Endothelial cell (in vitro differentiated cells): ENCODE measurements at regions not wholly inside any gene's neighbourhood (a gene's known extent, or its start where the extent isn't known, plus 50 kb on each side); places are given as distances from the start of the nearest gene placed in this dataset.

Experiments
- DNase-seq: peaks from one replicate; pipeline ENCODE4 v3.0.0; 2021; ENCODE audit warnings: low spot score
- H3K27ac Mint-ChIP-seq: one replicate; pipeline ENCODE4 v1.8.0; 2021; ENCODE audit warnings: mixed read lengths, inconsistent platforms; ENCODE audit not compliant: unreplicated experiment
- H3K27me3 Mint-ChIP-seq: one replicate; pipeline ENCODE4 v1.8.0; 2021; ENCODE audit warnings: mild to moderate bottlenecking, moderate library complexity, mixed read lengths, inconsistent platforms; ENCODE audit not compliant: unreplicated experiment
- H3K36me3 Mint-ChIP-seq: one replicate; pipeline ENCODE4 v1.8.0; 2021; ENCODE audit warnings: mild to moderate bottlenecking, low read depth, mixed read lengths, inconsistent platforms; ENCODE audit not compliant: unreplicated experiment
- H3K4me1 Mint-ChIP-seq: one replicate; pipeline ENCODE4 v1.8.0; 2021; ENCODE audit warnings: mild to moderate bottlenecking, mixed read lengths, inconsistent platforms; ENCODE audit not compliant: unreplicated experiment
- H3K4me3 Mint-ChIP-seq: one replicate; pipeline ENCODE4 v1.8.0; 2021; ENCODE audit warnings: mild to moderate bottlenecking, mixed read lengths, inconsistent platforms; ENCODE audit not compliant: unreplicated experiment
- H3K9me3 Mint-ChIP-seq: one replicate; pipeline ENCODE4 v1.8.0; 2021; ENCODE audit warnings: mixed read lengths, inconsistent platforms; ENCODE audit not compliant: unreplicated experiment
- TF ChIP-seq, protein P1 (sequence below): fragments of 200-600 bp; sonication (generic); IDR thresholded peaks from one replicate; pipeline ENCODE4 v1.5.0; 2021; ENCODE audit warnings: antibody characterized with exemption; ENCODE audit not compliant: unreplicated experiment

DNA sequence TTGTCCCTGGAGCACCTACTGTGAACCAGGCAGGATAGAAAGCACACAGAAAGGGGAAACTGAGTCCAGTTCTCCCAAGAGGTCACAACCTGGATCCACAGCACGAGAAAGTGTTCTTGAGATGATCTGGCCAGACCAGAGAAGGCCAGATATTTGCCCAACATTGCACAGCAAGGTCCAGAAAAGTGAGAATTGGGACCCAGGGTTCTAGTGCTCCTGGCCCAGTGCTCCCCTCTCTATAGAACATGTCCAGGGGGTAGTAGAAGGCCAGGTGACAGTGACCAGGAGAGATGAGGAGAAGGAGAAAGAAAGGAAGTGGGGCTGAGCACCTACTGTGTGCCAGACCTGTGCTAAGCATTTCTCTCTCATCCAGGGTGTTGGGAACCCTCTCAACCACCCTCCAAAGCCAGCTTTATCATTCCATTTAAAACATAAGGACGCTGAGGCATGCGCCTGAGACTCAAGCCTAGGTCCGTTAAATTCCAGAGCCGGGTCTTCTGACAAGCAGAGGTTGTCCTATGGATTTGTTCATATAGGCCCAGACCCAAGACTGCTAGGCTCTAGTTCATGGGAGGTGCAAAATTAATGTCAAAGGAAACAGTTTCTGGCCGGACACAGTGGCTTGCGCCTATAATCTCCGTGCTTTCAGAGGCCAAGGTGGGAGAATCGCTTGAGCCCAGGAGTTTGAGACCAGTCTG is 128.7 kb downstream of the MN1 start:
- H3K36me3 Mint-ChIP-seq, result peaks cover 3% of the 10 kb centered on the region
- no peaks in the 10 kb centered on the region for H3K9me3 Mint-ChIP-seq
- DNase-seq, result no peak
- peaks cover 5% of the 10 kb centered on the region for H3K27me3 Mint-ChIP-seq
- no peak overlapping the region for H3K4me3 Mint-ChIP-seq
- TF ChIP-seq, protein P1, sequence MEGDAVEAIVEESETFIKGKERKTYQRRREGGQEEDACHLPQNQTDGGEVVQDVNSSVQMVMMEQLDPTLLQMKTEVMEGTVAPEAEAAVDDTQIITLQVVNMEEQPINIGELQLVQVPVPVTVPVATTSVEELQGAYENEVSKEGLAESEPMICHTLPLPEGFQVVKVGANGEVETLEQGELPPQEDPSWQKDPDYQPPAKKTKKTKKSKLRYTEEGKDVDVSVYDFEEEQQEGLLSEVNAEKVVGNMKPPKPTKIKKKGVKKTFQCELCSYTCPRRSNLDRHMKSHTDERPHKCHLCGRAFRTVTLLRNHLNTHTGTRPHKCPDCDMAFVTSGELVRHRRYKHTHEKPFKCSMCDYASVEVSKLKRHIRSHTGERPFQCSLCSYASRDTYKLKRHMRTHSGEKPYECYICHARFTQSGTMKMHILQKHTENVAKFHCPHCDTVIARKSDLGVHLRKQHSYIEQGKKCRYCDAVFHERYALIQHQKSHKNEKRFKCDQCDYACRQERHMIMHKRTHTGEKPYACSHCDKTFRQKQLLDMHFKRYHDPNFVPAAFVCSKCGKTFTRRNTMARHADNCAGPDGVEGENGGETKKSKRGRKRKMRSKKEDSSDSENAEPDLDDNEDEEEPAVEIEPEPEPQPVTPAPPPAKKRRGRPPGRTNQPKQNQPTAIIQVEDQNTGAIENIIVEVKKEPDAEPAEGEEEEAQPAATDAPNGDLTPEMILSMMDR, result no peak
- no peak overlapping the region for H3K27ac Mint-ChIP-seq
- peaks cover 17% of the 10 kb centered on the region for H3K4me1 Mint-ChIP-seq

DNA sequence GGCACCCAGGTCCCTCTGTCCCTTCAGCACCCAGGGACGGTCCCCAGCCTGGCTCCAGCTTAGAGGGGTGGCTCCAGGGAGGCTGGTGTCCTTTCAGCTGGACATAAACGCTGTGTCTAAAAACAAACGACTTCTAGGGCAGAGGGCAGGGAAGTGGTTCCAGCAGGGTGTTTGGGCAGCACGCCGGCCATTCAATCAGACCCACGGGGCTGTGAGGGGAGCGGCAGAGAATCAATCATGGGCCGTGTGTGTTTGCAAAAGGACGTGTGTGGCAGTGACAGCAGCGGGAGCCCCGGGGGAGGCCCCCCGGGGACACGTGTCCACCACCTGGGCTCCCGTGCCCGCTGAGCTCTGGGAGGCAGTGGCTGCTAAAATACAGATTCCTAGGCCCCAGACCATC is 127.7 kb downstream of the MN1 start:
- DNase-seq, result no peak
- no peaks in the 10 kb centered on the region for H3K9me3 Mint-ChIP-seq
- H3K4me3 Mint-ChIP-seq, result no peak overlapping the region
- H3K27me3 Mint-ChIP-seq, result peaks cover 5% of the 10 kb centered on the region
- TF ChIP-seq, protein P1, result no peak
- peaks cover 16% of the 10 kb centered on the region for H3K4me1 Mint-ChIP-seq
- H3K36me3 Mint-ChIP-seq, result peaks cover 3% of the 10 kb centered on the region
- H3K27ac Mint-ChIP-seq, result no peak overlapping the region

DNA sequence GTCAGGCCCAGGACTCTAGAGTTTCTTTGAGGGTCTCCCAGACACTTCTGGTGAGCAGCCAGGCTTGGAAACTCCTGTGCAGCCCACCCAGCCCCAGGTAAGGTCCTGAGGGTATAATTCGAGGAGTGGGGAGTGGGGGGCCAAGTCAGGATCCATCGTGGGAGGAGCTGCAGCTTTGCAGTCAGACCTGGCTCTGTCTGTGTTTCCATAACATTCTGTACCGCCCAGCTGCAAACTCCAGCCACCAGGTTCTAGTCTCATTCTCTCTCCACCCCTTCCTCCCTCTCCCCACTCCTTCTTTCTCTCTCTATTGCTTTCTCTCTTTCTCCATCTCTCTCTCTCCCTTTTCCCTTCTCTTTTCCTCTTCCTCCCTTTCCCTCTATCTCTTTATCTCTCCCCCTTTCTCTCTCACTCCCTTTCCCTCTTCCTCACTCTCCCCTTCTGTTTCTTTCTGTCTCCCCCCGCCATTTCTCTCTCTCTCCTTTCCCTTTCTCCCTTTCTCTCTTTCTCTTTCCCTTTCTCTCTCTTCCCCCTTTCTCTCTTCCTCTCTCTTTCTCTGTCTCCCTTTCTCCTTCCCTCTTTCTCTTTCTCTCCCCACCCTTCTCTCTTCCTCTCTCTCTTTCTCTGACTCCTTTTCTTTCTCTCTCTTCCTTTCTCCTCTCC is 127.2 kb downstream of the MN1 start:
- Mint-ChIP-seq H3K4me3 (no peak overlapping the region), H3K27ac (no peak overlapping the region), H3K4me1 (peaks cover 15% of the 10 kb centered on the region), H3K9me3 (no peaks in the 10 kb centered on the region), H3K27me3 (peaks cover 5% of the 10 kb centered on the region), H3K36me3 (peaks cover 3% of the 10 kb centered on the region)
- no peak for DNase-seq
- TF ChIP-seq, protein P1, result no peak

DNA sequence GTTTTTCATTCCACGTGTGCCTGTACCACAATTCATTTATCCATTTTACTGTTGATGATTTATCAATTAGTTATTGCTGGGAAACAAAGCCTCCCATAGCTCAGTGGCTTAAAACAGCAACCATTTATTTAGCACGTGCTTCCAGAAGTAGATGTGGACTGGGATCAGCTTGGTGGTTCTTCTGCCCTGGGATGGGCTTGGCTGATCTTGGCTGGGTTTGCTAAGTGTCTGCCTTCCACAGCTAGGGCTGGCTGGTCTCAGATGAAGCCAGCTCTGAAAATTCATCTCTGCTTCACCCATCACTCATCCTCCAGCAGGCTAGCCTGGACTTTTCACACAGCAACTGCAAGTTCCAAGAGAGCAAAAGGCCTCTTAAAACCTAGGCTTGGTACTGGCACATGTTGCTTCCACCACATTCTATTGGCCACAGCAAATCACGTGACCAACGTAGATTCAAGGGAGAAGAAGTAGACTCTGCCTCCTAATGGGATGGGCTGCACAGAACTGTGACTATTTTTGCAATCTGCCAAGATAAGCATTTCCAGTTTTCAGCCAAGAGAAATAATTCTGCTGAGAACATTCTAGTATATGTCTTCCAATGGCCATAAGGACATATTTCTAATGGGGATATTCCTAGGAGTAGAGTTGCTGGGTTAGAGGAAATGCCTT is 124.9 kb downstream of the MN1 start:
- H3K4me3 Mint-ChIP-seq, result no peak overlapping the region
- H3K27ac Mint-ChIP-seq, result no peak overlapping the region
- TF ChIP-seq, protein P1, result no peak
- peaks cover 7% of the 10 kb centered on the region for H3K4me1 Mint-ChIP-seq
- no peaks in the 10 kb centered on the region for H3K9me3 Mint-ChIP-seq
- DNase-seq, result no peak
- H3K27me3 Mint-ChIP-seq, result peaks cover 3% of the 10 kb centered on the region
- no peaks in the 10 kb centered on the region for H3K36me3 Mint-ChIP-seq
